ENCODE measurements at regions not wholly inside any gene's neighbourhood (a gene's known extent, or its start where the extent isn't known, plus 50 kb on each side); places are given as distances from the start of the nearest gene placed in this dataset.
"Not testable (repeated sequence)": the region's sequence is repeated elsewhere in the genome, so short reads cannot be mapped to it uniquely, and the experiment has no call there.

DNA sequence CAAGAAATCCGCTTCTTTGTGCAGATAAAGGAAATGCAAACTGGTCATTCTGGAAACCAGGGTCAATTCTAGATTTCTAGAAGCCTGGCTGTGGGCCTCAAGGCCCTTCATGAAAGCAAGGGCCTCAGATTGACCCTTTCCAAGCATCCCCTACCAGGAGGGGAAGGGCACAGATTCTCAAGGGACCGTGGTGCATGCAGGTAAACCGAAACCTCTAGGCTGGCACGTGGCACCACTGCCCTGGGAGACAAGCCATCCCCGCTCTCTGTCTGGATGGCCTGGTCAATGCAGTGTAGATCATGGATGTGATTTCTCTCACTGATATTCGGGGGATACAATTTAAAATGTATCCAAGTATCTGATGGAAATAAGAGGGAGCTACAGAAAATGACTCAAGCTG is 69.4 kb downstream of the TOMM20 start:
- no peak for DNase-seq

DNA sequence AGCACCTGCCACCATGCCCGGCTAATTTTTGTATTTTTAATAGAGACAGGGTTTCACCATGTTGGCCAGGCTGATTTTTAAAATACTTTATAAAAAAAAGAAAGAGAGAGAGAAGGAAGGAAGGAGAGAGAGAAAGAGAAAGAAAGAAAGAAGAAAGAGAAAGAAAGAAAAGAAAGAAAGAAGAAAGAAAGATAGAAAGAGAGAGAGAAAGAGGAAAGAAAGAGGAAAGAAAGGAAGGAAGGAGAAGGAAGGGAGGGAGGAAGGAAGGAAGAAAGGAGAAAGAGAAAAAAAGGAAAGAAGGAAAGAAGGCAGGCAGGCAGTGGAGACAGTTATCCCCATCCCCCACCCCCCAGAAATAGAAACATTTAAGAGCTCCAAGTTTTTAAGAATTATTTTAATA is 69.9 kb downstream of the TOMM20 start:
- DNase-seq, result no peak

DNA sequence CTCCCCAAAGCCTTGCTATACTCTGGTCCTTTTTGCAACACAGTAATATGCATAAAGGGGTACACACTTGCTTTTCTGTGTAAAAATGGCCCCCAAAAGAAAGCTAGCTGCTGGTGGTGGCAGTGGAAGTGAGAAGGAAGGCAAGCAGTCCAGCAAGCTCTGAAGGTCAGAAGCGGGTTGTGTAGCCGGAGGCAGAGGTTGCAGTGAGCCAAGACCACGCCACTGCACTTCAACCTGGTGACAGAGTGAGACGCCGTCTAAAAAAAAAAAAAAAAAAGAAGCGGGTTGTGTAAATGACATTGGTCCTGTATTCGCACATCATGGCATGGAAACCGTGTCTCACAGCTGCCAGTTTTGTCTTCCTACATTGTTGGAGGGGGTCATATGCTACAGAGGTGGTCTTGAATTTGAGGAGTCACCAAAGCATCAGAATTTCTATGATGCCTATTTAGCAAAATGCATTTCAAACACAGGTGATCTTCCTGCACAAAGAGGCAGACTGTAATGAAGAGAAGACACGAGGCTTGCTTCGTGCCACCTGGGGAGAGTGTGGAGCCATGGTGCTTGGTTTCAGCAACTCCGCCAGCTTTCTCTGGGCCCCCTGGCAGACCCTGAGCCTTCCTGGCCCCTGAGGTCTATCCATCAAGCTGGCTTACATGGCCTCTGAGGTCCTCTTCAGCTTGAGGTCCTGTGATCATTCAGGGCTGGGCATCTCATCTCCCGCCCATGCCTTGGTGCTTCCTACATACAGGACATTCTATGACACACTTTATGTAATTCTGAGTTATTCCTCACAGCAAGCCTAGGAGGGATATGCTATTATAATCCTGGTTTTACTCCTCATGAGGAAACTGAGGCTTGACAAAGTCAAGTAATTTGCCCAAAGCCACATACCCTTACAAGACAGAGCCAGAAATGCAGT is 71.0 kb downstream of the TOMM20 start:
- no peak for DNase-seq

DNA sequence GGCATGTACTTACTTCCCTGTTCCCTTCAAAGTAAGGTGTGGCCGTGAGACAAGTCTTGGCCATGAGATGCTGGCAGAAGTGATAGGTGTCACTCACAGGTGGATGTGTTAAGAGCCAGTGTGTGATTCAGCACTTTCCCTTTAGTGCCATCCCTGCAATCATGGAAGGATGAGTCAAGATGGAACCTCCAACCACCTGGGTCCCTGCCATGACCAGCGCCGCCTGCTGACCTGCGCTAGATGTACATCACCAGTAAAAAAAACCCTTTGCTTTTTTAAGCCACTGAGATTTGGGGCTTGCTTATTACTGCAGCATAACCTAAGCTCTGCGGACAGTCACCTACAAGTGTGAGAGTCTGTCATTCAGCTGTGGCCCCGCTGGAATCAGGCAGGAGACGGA is 71.7 kb downstream of the TOMM20 start:
- DNase-seq, result peak; percentile 43

DNA sequence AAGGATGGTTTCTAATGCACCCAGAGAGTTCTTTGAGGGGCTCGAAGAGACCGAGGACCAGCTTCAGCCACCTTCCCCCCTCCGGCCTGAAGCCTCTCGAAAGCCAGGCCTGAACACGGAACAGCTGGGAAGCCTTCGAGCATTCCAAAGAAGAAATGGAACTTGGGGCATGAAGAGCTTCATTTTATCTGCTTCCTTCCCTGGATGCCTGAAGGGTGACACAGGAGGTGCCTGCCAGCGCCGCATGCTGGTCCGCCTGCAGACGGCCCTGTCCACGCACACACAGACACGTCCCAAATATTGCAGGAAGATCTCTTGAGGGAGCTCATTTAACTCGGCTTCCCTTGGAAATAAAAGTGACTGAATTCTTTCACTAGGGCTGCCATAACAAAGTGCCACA is 73.7 kb downstream of the TOMM20 start:
- no peak for DNase-seq

DNA sequence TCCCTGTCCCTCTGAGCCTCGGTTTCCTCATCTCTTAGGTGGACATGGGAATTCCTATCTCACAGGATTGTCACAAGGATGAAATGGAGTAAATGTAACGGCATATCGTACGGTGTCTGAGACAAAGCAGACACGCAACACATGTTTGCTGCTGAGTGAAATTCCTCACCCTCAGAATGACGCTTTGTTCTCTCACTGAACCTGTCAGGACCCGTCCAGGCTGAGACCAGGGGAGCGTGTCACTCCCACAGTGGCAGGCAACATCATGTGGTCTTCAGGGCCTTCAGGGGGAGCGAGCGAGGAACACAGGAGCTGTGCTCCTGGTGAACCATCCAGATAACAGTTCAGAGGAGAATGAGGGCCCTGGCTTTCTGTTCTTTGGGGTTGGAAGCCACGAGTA is 74.2 kb downstream of the TOMM20 start:
- DNase-seq, result no peak

DNA sequence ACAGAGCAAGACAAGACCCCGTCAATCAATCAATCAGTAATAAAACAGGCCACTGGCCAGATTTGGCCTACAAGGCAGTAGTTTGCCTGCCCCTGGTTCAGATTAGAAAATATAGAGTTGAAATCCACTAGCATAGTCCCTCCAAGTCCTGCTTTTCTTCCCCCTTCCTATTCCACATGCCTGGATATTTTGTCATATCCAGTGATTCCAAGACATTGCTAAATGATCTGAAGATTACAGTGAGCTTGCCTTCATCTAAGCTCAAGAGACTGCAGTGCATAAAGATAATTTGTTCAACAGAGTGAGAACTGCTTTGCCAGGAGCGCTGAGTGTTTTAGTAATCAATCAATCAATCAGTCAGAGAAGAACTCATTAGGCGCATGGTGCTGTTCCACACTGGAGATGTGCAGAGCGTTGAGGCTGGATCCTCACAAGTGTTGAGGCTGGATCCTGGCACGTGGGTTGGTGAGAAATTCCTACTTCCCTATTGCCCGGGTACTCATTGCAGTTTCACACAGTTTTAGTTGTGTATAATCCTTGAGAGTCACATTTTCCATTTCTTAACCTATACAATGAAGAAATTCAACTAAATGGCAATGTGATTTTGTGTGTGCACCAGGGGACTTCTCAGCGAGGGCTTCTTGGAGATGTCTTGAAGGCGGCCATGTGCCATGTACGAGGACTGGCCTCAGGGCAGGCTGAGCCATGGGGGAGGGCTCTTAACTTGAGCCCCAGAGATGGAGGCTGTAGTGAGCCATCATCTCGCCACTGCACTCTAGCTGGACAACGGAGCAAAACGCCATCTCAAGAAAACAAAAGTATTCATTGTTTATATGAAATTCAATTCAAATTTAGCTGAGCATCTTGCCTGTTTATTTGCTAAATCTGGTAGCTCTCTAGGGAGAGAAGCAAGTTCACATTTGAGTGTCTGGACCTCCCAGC is 76.3 kb downstream of the TOMM20 start:
- DNase-seq, result no peak

DNA sequence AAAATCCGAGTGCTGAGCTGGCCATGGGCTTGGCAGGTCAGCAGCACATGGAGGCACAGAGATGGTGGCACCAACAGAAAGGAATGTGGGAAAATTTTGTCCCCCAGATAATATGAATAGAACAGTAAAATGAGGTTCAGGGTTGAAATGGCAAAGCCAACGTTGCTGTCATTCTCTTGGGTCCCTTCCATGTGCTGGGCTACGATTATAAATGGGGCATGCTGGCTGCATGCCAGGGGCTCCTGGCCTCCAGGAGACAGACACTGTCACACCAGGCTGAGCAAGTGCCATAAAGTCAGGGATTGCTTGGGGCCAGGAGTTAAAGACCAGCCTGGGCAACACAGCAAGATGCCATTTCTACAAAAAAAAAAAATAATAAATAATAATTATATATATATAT is 77.1 kb downstream of the TOMM20 start:
- no peak for DNase-seq

DNA sequence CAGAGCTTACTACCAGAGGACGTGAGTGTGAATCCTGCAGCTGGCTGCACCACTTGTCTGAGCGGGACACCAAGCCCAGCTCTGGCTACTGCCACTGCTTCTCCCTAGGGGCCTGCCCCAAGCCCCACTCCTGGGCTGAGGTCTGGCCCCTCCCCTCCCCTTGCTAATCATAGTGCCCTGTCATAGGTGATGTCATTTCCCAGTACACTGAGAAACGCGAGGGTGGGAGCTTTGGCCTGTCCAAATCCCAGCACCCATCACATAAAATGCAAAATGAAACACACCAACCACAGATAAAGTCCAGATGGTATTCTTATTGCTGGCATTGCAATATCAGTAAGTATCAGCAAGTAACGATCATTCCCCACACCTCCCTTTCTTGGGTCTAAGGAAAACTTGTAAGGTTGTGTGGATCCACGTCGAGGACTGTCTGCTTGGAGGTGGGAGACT is 77.7 kb downstream of the TOMM20 start:
- peak; percentile 50 for DNase-seq

DNA sequence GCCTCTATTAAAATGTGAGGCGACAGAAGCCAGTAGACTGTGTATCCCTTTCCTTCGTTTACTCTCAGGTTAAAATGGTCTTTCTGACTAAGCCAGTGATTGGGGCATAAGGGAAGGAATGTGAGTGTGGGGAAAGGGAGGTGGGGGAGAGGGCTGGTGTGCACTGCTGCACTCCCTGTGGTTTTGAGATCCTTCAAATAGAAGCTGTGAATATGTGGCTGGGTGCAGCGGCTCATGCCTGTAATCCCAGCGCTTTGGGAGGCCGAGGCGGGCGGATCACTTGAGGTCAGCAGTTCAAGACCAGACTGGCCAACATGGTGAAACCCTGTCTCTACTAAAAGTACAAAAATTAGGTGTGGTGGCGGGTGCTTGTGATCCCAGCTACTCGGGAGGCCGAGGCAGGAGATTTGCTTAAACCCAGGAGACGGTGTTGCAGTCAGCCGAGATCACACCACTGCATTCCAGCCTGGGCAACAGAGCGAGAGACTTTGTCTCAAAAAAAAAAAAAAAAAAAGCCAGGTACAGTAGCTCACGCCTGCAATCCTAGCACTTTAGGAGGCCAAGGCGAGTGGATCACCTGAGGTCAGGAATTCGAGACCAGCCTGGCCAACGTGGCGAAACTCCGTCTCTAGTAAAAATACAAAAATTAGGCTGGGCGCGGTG is 78.8 kb downstream of the TOMM20 start:
- DNase-seq, result not testable (repeated sequence)

DNA sequence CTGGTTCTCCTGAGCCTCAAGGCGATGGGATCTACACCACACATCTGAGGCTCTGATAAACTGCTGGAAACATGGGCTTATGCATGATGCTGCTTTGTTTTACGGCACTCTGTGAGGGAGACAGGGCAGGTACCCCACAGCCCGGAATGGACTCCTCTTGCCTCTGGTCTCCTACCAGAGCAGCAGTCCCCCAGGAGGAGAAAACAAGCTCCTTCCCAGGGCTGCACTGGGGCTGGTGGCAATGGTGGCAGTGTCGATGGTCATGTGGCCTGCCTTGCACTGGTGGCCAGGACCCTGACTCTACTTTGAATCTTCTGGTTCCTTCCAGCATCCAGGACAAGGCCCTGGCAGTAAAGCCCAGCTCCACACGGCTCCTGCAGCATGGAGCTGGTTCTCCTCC is 79.4 kb downstream of the TOMM20 start:
- DNase-seq, result no peak

DNA sequence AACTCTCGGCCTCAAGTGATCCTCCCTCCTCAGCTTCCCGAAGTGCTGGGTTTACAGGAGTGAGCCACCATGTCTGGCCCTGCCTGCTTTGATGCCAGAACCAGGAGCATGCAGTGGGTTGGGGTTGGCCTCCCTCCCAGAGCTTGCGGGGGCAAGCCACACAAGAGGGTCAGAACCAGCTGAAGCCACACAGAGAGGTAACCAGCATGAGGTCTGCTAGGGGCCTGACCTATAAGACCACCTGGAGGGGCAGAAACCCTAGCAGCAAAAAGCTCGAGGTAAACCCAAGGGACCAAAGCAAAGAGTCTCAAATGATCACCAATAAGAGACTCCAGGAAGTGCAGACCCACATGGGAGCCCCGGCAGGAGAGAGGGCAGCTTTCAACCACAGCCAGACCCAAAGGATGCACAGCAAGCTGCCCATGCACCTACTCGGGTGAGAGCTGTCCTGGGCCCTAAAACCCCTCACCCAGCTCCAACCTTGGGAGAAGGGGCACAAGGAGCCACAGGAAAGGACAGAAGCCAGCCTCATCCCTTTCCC is 81.2 kb downstream of the TOMM20 start:
- peak; percentile 32 for DNase-seq

DNA sequence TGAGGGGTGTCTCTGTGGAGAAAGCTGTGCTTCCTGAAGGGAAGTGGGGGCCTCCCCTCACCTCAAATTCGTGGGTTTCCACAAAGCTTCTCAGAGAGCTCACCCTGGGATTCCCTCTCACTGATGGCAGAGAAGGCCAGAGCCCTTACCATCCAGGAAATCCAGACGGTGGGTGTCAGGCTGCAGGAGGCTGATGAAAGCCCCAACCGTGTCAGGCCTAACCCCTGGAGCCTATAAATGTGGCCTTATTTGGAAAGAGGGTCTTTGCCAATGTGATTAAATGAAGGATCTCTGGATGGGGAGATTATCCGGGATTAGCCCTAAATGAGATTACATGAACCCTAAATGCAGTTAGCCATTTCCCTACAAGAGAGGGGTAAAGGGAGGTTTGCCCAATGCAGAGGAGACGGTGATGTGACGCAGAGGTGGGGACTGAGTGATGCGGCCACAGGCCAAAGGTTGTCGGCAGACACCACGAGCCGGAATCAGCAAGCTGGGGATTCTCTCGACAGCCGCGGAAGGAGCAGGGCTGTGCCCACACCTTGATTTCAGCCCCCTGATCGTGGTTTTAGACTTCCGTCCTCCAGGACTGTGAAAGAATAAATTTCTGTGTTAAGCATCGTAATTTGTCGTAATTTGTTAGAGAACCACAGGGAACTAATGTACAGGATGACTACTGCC is 82.6 kb downstream of the TOMM20 start:
- DNase-seq, result no peak

DNA sequence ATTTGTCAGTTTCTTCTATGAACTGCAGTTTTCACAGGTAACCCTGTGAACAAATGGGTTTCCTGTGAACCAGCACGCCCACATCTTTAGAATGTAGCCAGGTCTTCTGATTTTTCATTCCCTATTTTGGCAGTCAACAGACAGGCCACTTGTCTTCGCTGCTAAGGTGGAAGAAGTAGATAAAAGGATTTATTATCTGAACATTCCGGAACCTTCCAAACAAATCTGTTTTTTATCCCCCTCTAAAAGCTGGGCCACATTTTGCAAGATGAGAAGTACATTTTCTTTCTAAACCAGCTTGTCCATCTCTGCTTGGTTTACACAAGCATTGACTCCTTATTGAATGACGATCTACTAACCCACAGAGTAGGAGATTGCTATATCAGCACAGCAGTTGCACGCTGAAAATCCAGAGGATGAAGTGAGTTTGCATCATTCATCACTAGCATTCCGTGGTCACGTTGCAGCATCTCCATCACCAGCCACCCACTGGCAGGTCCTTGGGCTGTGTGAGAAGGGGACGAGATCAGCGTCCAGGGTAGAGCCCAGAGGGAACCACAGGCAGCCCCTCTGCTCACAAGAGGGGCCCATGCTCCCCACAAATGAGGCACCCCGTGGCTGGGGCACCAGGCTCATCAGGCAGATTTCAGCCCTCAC is 83.5 kb downstream of the TOMM20 start:
- DNase-seq, result peak; percentile 36

DNA sequence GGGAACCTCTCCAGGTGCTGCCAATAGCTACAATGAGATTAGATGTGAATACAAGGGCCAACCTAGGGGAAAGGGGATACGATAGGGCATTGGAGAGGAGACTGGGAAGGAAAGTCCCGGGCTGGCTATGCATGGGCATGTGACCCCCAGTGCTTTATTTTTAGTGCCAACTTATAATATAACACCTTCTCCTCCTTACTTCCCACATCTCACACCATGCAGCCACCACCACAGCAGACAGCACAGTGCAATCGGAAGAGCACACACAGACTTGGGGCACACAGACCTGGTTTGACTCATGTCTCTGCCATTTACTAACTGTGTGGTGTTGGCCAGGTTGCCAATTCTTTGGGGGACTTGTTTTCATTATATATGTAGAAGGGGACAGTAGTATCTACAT is 85.4 kb downstream of the TOMM20 start:
- DNase-seq, result no peak

DNA sequence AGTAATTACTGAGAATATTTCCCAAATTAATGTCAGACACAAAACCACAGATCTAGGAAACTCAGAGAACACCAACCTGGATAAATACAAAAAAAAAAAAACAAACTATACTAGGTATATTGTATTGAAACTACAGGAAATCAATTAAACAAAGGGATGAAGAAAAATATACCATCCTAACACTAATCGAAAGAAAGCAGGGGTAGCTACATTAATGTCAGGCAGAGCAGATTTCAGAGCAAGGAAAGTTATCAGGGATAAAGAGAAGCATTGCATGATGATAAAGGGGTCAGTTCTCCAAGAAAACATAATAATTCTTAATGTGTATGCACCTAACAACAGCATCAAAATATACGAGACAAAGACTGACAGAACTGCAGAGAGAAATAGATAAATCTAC is 89.9 kb downstream of the TOMM20 start:
- DNase-seq, result no peak

DNA sequence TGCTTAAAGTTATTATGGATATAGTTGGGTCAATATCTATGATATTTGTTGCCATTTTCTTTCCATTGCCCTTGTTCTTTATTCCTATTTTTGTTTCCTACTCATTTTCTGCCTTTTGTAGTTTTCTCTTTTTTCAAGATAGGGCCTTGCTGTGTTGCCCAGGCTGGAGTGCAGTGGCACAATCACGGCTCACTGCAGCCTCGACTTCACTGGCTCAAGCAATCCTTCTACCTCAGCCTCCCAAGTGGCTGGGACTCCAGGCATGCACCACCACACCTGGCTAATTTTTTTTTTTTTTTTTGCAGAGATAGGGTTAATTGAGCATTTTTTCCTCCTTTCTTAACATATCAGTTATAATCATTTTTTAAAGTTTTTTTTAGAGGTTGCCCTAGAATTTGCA is 92.7 kb downstream of the TOMM20 start:
- DNase-seq, result no peak

DNA sequence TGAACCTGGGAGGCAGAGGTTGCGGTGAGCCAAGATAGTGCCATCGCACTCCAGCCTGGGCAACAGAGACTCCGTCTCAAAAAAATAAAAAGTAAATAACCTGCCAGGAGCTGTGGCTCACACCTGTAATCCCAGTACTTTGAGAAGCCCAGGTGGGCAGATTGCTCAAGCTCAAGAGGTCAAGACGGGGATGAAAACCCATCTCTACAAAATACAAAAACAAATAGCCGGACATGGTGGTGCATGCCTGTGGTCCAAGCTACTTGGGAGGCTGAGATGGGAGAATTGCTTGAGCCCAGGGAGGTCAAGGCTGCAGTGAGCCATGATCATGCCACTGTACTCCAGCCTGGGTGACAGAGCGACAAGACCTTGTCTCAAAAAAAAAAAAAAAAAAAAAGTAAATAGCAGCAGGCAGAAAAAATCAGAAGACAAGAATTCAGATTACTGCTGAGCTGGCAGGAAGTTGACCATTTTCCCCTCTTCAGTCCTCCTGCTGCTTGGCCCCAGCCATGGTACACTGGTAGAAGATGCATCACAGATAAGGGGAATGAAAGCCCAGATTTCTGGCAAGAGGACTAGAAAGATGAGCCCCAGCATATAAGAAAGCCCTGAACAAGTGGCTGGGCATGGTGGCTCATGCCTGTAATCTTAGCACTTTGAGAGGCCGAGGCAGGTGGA is 97.6 kb downstream of the TOMM20 start:
- no peak for DNase-seq

DNA sequence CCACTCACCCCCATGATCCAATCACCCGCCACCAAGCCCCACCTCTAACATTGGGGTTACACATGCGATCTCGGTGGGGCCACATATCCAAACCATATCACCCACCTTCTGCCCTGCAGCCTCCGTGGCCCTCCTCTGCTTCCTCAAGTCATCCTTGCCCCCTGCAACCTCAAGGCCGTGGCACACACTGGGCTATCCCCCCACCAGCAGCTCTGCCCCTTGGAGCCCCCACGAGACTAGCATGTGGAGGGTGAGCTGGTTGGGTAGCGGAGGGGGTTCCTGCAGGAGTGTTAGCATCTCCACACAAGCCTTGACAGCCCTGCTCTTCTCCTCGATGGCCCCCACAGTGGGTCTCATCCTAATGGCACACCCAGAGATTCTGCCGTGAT is 100.8 kb downstream of the TOMM20 start:
- no peak for DNase-seq

DNA sequence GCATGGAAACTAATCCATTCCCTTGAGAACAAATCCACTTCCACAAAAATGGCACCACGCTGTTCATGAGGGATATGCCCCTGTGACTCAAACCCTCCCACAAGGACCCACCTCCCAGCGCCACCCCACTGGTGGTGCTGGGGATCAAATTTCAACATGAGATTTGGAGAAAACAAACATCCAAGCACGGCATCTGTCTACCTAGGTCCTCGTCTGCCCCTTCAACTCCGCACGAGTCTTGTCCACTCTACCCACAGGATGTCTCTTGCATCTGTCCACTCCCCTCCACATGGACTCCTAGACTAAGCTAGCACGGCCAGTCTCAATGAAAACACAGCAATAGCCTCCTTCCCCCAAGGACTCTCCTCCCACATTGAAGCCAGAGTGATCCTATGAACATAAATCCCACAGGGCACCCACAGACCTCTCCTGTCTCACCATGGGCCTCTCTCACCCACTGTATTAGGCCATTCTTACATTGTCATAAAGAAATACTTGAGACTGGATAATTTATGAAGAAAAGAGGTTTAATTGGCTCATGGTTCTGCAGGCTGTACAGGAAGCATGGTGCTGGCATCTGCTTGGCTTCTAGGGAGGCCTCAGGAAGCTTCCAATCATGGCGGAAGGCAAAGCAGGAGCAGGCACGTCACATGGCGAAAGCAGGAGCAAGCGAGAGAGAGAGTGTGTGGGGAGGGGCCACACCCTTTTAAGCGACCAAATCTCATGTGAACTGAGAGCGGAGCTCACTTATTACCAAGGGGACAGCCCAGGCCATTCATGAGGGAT is 101.4 kb downstream of the TOMM20 start:
- DNase-seq, result no peak
